Femur (tissue), 1 donor: ENCODE measurements at regions not wholly inside any gene's neighbourhood (a gene's known extent, or its start where the extent isn't known, plus 50 kb on each side); places are given as distances from the start of the nearest gene placed in this dataset.
"Not testable (repeated sequence)": the region's sequence is repeated elsewhere in the genome, so short reads cannot be mapped to it uniquely, and the experiment has no call there.

Experiments
- DNase-seq: peaks from one replicate; pipeline ENCODE4 v3.0.0-alpha.2; 2017

DNA sequence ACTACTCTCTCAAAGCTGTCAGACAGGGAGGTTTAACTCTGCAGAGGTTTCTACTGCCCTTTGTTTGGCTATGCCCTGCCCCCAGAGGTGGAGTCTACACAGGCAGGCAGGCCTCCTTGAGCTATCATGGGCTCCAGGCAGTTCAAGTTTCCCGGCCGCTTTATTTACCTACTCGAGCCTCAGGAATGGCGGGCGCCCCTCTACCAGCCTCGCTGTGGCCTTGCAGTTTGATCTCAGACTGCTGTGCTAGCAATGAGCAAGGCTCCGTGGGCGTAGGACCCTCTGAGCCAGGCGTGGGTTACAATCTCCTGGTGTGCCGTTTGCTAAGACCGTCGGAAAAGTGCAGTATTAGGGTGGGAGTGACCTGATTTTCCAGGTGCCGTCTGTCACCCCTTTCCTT lies 124.3 kb downstream of the PTCHD1 start:
- not testable (repeated sequence) for DNase-seq

DNA sequence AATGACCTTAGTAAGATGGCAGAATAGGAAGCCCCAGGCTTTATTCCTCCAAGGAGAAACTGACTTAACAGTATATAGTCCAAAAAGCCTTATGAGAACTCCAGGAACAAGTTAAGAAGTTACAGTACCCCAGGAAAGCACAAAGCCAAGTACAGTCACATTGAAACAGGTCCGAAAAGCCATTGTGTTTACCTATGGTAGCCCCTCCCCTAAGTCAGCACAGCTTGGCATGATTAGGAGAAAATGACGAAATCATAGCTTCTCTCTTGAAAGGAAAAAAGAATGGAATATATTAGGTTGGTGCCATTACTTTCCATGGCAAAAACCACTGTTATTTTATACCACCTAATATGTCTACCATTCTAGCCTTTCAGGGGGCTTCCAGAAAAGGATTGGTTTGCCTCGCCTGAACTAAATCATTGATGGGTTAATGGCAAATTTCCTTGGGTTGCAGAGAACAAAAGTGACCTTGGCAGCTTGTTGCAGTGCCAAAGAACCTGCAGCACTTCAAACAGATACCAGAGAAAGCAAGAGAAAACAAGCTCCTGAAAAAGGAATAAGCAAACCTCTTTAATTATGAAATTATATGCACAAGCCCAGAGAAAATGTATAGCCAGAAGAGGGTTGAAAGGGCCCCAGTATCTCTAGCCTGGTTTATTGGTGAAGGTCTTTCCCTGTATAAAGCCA lies 130.6 kb downstream of the PTCHD1 start:
- DNase-seq = no peak

DNA sequence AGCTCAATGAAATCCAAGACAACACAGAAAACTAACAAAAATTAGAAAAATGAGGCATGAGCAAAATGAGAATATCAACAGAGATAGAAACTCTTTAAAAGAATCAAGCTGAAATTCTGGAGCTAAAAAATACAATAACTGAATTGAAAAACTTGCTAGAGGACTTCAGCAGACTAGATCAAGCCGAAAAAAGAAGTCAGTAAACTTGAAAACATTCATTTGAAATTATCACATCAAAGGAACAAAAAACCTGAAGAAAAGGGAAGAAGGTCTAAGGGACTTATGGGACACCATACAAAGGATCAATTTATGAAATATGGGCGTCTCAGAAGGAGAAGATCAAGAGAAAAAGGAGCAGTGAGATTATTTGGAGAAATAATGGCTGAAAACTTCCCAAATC lies 131.3 kb downstream of the PTCHD1 start:
- no peak for DNase-seq

DNA sequence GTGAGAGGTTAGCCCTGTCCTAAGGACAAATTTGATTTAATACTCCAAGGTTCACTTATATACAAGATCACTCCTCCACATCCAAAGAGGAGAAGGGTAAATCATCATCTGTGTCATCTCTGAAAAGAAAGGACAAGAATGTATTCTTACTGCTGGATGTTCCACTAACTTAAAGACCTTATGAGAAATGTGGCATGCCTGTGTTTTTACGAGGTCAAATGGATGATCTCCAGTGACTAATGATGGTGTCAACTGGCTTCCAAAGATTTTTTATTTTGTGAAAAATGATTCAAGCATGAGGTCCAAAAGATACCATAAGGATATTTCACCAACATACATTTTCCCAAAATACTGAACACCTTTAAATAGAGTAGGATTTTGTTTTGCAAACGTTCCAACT lies 143.4 kb downstream of the PTCHD1 start:
- no peak for DNase-seq

DNA sequence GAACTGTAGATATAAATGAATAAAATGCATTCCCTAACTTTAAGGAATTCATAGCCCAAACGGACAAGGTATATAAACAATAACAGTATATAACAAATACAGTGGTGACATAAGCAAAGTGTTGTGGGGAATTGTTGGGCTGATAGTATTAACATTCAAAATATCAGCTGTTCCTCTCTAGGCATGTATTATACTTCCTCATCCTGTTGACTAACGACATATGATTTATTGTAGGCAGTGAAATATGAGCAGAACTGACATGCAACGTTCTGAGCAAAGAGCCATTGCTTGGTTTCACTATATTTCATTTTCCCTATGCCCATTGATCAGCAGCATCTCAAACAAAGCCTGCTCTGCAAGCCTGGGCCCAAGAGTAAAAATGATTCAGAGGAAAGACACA lies 143.9 kb downstream of the PTCHD1 start:
- no peak for DNase-seq

DNA sequence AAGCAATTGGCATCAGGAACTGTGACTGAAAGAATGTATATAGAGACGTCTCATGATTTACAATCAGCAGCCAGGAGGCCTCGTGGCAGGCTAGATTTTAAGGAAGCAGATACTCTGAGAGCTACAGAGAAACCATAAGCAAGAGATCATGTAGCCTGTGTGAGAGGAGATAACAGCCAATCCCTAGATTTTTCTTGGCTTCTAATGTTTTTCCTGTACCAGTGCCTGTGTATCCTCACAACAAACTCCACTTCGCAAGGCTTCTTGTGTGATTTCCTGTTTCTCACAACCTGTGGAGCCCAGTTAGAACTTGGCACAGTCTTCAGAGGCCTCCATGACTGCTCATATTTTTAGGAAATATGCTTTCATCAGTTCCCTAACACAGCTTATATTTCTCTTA lies 147.9 kb downstream of the PTCHD1 start:
- DNase-seq = no peak

DNA sequence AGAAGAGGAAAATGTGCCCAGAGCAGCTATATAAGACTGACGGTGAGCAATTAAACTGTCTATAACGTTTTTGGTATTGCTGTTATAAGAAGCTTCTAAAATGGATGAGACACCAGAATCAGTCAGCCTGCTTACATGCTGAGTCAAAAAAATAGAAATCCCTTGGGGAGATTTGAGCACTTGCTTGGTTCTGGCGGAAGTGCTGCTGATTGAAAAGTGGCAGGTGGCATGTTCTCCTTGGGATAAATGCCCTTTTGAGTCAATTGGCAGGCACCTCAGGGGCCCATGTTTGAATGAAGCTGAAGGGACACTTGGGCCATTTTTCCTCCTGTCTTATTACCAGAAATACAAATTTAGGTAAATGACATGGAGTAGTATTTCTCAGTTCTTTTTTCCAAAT lies 148.7 kb downstream of the PTCHD1 start:
- no peak for DNase-seq

DNA sequence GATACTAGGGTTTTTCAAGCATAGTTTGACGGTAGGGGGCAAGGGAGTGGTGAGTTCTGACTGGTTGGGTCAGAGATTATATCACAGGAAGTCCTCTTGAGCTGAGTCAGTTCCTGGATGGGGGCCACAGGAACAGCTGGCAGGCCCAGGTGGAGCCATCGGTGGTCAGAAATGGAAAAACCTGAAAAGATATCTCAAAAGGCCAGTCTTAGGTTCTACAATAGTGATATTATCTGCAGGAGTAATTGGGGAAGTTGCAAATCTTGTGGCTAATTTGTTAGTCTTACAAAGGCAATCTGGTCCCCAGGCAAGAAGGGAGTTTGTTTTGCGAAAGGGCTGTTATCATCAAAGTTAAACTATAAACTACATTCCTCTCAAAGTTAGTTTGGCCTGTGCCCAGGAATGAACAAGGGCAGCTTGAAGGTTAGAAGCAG lies 159.3 kb downstream of the PTCHD1 start:
- DNase-seq = no peak

DNA sequence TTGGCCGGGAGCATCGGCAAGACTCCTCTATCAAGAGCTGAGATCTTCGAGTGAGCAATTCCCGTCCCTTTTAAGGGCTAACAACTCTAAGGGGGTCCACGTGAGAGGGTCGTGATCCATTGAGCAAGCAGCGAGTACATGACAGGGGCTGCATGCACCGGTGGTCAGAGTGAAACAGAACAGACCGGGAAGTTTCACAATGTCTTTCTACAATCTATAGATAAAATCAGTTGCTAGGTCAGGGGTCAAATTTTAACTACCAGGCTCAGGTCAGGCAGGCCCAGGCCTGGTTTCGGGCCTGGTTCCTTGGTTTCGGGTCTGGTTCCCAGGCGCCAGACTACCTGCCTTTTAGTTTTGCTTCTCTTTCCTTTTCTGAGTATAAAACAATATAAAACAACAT lies 160.1 kb downstream of the PTCHD1 start:
- DNase-seq = no peak

DNA sequence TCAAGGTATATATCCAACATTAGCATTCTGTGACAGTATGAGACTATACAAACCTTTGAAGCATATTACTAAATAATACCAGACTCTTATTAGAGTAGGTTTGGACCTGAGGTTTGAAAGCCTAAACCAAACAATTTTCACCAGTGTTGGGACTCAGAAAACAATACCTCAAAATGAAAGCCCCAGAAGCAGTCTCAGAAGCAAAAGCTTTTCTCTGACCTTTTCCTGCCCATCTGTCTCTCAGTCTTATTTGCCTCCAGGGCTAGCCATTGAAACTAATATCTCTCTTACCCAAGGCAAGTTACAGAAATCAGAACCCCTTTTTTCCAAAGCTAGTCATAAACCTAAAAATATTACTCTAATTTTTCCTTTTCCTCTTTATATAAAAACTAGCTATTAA lies 163.3 kb downstream of the PTCHD1 start:
- DNase-seq = no peak

DNA sequence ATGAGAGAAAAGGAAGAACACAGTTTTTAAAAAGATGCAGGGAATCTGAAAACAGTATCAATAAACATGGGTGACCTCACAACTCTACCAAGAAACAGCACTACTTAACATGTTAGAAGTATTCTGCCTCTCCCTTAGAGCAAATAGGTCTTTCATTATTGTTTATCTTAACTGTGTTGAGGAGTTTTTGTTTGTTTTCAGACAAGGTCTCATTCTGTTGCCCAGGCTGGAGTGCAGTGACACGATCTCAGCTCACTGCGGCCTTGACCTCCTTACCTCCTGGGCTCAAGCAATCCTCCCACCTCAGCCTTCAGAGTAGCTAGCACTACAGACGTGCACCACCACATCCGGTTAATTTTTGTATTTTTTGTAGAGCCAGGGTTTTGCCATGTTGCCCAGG lies 165.3 kb upstream of the PRDX4 start:
- DNase-seq = no peak

DNA sequence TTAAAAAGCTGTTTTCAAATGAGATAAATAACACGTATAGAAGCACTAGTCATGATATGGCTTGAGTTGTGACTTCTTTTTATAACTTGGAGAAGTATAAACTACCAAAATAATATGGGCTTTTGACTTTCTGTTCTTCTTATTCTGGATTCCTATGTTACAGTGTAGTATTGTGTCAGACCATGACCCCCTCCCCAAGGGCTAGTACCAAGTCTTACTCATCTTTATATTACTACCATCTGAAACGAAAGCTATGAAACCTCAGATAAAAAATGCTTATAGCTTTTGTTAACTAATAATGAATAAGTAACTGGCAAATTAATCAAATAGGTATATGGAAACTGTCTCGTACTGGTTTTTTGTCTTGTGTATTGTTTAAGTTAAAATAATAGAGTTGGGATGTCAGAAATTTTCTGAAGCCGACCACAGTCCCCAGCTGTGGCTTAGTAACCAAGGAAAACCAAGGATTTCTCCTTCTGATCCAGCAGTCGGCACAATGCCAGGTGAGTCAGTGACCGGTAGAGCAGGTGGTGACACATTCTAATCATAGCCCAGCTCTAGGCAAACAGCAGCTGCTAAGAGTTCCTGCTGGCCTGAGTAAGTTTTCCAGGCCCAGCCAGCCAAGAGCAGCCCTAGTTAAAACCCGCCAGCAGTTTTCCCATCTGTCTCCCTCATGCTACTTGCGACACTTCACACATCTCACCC lies 163.3 kb upstream of the PRDX4 start:
- DNase-seq = peak; percentile 69

DNA sequence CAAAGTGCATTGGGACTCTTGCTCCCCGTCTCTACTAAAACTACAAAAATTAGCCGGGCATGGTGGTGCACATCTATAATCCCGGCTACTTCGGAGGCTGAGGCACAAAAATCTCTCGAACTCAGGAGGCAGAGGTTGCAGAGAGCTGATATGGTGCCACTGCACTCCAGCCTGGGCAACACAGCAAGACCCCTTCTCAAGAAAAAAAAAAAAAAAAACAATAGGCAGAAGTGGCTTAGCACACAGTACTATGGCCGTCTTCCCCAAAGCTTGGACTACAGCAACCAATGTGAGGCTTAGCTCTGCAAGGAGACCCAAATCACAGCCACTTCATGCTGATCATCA lies 162.8 kb upstream of the PRDX4 start:
- no peak for DNase-seq

DNA sequence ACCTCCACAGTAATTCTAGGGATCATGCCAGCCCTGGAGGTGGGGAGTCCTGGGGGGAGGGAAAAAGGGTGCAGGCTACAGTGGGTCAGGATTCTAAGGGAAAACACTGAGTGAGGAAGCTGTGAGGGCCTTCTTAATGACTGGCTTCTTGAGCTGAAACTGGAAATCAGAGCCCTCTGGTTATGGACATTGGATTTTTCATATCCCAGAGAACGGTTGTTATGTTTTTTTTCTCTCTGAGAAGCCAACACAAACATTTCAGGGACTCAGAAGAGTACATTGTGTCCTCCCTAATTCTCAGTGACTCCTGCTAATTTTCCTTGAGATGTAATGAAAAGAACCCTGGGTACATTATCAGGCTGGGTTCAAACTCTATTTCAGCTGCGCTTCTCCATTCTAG lies 162.4 kb upstream of the PRDX4 start:
- no peak for DNase-seq

DNA sequence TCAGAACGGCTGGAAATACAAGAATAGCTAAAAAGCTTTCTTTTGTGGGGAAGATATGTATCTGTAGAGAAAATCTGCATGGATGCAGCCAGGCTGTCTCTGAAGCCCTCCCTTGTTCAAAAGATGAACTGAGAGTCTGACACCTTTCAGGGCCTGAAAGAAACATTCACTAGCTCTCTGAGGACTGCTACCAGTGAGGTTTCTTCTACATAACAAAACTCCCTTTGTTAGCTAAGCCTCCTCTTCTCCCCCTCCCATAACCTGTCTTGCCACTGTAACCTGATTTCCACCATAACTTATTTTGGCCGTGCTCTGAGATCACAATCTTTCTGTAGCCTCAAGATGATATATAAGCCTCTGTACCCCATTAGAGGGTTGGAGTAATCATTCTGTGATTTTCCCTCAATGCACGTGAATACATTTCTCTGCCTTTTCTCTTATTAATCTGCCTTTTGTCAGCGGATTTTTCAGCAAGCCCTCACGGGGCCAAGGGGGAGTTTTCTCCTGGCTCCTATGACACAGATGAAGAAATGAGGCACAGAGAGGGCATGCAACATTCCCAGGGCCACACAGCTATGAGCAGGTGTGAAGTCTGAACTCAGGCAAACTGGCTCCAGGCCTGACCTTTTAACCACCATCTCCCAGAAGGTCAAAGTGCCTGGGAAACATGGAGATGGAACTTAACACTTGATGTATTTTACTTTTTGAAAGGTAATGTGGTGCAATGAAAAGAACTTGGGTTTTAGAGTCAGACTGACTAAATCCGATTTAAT lies 161.6 kb upstream of the PRDX4 start:
- no peak for DNase-seq

DNA sequence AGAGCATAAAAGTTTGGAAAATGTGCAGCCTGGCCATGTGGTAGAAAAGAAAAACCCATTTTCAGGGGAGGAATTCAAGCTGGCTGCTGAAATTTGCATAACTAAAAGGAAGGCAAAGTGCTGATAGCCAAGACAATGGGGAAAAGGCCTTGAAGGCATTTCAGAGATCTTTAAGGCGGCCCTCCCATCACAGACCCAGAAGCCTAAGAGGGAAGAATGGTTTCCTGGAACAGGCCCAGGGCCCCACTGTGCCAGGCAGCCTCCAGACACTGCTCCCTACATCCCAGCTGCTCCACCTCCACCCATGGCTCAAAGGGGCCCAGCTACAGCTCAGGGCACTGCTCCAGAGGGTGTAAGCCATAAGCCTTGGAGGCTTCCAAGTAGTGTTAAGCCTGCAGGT lies 158.0 kb upstream of the PRDX4 start:
- DNase-seq = no peak

DNA sequence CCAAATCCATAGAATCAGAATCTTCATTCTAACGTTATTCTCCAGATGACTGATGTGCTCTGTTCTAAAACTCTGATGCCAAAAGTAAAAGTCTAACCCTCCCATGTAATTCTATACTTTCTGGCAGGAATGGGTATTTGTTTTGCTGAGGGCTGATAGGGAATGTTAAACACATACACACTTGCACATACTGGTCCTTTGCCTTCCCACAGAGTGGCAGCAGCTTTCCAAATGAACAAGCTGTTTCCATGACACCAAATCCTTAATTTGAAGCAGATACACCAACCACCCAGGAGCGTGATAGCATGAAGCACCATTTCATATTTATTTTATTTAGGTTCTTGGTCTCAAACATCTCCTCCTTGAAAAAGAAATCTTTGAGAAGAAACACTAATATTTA lies 155.5 kb upstream of the PRDX4 start:
- DNase-seq = no peak

DNA sequence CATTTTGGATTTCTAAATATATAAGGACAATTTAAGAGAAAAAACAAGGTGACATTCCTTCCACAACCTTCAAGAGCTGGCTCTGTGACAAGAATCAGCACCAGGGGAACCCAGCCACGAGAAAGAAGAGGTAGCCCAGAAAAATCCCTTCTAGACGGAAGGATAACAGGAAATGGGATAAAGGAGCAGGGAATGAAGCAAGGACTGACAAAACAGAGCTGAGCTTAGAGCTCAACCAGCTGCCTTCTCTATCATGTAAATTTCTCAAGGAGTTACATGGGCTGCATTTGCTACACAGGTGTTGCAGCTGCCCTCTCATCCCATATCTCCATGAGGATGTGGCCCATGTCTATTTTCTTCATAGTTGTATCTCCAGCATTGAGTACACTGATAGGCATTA lies 154.2 kb upstream of the PRDX4 start:
- no peak for DNase-seq

DNA sequence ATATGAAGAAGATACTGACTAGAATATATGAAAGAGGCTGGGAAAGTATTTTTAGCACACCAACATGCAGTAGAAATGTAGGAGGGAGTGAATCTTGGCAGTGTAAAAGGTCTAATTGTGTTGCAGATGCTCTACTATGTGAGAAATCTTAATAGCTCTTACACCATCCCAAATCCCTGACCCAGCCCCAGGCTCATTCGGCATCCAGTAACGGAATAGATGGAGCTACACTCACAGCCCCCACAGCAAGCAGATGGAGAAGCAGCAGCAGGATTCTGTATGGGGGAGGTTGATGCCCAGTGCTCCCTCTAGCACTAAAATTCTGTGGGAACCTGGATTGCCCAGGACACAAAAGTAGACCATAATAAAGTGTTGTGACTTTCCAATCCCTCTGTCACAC lies 153.2 kb upstream of the PRDX4 start:
- no peak for DNase-seq

DNA sequence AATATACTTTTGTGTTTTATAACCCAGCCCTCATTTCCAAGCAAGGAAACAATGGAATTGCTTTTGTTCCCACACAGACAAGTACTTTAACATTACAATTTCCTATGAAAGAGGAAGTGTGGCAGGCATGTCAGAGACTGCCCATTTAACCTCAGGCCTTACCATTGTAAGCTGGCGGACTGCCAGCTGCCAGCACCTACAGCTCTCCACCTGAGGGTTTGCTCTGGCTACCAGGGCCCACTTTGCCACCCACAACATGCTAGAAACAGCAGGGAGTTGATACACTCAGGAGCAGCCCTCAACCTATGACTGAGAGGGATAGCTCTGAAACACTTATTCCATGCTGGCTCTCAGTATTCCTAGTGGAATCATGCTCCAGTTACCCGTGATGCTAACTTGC lies 152.3 kb upstream of the PRDX4 start:
- DNase-seq = no peak

DNA sequence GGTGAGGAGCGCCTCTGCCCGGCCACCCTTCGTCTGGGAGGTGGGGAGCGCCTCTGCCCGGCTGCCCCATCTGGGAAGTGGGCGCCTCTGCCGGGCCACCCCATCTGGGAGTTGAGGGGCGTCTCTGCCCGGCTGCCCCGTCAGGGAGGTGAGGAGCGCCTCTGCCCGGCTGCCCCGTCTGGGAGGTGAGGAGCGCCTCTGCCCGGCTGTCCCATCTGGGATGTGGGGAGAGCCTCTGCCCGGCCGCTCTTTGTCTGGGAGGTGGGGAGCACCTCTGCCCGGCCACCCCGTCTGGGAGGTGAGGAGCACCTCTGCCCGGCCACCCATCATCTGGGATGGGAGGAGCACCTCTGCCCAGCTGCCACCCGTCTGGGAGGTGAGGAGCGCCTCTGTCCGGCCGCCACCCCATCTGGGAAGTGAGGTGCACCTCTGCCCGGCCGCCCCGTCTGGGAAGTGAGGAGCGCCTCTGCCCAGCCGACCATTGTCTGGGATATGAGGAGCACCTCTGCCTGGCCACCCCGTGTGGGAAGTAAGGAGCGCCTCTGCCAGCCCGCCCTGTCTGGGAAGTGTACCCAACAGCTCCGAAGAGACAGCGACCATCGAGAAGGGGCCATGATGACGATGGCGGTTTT lies 144.2 kb upstream of the PRDX4 start:
- not testable (repeated sequence) for DNase-seq

DNA sequence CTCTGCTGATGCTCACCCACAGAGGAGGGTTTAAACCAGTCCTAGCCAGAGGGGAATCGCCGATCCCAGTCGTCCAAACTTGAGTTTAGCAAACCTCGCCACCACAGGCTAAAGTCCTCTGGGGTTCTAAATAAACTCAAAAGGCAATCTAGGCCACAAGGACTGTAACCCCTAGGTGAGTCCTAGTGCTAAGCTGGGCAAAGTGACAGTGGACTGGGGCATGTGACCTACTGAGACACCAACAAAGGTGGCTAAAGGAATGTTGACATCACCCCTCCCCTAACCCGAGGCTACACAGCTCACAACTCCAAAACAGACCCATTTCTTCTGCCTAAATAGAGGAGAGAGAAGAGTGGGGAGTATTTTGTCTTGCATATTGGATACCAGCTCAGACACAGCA lies 142.8 kb upstream of the PRDX4 start:
- no peak for DNase-seq

DNA sequence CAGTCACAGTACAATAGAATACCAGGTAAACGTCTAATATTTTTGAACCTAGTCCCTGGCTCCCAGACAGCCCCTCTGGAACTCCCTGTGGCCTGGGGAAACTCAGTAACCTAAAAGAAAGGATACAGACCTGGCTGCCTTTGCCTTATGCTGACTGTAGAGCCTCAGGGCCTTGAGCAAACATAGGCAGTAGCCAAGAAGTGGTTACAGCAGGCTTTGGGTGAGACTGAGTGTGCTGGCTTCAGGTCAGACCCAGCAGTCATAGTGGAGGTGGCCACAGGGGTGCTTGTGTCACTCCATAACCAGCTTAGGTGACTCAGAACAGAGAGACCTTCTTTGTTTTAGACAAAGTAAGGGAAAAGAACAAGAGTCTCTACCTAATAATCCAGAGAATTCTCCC lies 141.8 kb upstream of the PRDX4 start:
- DNase-seq = no peak

DNA sequence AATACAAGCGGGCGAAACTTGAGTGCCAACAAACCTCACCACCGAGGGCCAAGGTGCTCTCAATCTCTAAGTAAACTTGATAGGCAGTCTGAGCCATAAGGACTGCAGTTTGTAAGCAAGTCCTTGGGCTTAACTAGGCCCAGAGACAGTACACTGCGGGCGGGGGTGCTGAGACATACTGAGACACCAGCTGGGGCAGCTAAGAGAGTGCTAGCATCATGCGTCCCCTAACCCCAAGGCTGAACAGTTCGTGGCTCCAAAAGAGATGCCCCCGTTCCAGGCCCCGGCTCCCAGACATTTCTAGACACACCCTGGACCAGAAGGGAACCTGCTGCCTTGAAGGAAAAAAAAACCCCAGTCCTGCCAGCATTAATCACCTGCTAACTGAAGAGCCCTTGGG lies 126.8 kb upstream of the PRDX4 start:
- DNase-seq = no peak
